GM21526 (cell line): ENCODE measurements at regions not wholly inside any gene's neighbourhood (a gene's known extent, or its start where the extent isn't known, plus 50 kb on each side); places are given as distances from the start of the nearest gene placed in this dataset.

Experiments used
- ATAC-seq: cut with Tn5 transposase; IDR thresholded peaks from one replicate; pipeline ENCODE4 v1.9.1; 2021; ENCODE audit warnings: moderate library complexity; ENCODE audit not compliant: unreplicated experiment, low FRiP score

- ATAC-seq, result no peak
Observed at GRCh38 chr21:41634211-41634694, 126.3 kb upstream of the TMPRSS2 start.

GRCh38 chr21:41633627-41634026 lies 125.7 kb upstream of the TMPRSS2 start:
- ATAC-seq, result no peak

- no peak for ATAC-seq
Observed at GRCh38 chr21:41632748-41633475, 125.0 kb upstream of the TMPRSS2 start.

GRCh38 chr21:41631564-41632461 lies 123.9 kb upstream of the TMPRSS2 start:
- ATAC-seq, result no peak

- ATAC-seq, result no peak
Observed at GRCh38 chr21:41630917-41631316, 123.0 kb upstream of the TMPRSS2 start.

- ATAC-seq, result no peak
Observed at GRCh38 chr21:41630249-41630648, 122.3 kb upstream of the TMPRSS2 start.

- no peak for ATAC-seq
Observed at GRCh38 chr21:41628256-41628655, 120.3 kb upstream of the TMPRSS2 start.

- no peak for ATAC-seq
Observed at GRCh38 chr21:41627428-41627827, 119.5 kb upstream of the TMPRSS2 start.

- no peak for ATAC-seq
Observed at GRCh38 chr21:41626021-41626420, 118.1 kb upstream of the TMPRSS2 start.

GRCh38 chr21:41625428-41625827 lies 117.5 kb upstream of the TMPRSS2 start:
- no peak for ATAC-seq

GRCh38 chr21:41624674-41625310 lies 116.8 kb upstream of the TMPRSS2 start:
- ATAC-seq, result no peak

GRCh38 chr21:41623945-41624344 lies 116.0 kb upstream of the TMPRSS2 start:
- no peak for ATAC-seq

GRCh38 chr21:41622831-41623548 lies 115.0 kb upstream of the TMPRSS2 start:
- ATAC-seq, result no peak

- ATAC-seq, result no peak
Observed at GRCh38 chr21:41622201-41622600, 114.2 kb upstream of the TMPRSS2 start.

- no peak for ATAC-seq
Observed at GRCh38 chr21:41621513-41621912, 113.6 kb upstream of the TMPRSS2 start.

GRCh38 chr21:41620982-41621381 lies 113.0 kb upstream of the TMPRSS2 start:
- no peak for ATAC-seq

- no peak for ATAC-seq
Observed at GRCh38 chr21:41620541-41620940, 112.6 kb upstream of the TMPRSS2 start.

- ATAC-seq, result no peak
Observed at GRCh38 chr21:41616031-41616591, 108.2 kb upstream of the TMPRSS2 start.

- ATAC-seq, result no peak
Observed at GRCh38 chr21:41615613-41616012, 107.7 kb upstream of the TMPRSS2 start.

- ATAC-seq, result no peak
Observed at GRCh38 chr21:41614511-41614910, 106.6 kb upstream of the TMPRSS2 start.
